ENCODE measurements at regions not wholly inside any gene's neighbourhood (a gene's known extent, or its start where the extent isn't known, plus 50 kb on each side); places are given as distances from the start of the nearest gene placed in this dataset.
"Not testable (repeated sequence)": the region's sequence is repeated elsewhere in the genome, so short reads cannot be mapped to it uniquely, and the experiment has no call there.

- no peak for DNase-seq
These were observed 183.1 kb downstream of the FAM43A start for GRCh38 chr3:194868831-194869230.

GRCh38 chr3:194869482-194870169 is 183.9 kb downstream of the FAM43A start:
- no peak for DNase-seq

GRCh38 chr3:194870394-194871110 is 184.9 kb downstream of the FAM43A start:
- DNase-seq, result no peak

- DNase-seq, result no peak
These were observed 185.6 kb downstream of the FAM43A start for GRCh38 chr3:194871143-194871863.

GRCh38 chr3:194871864-194872668 is 186.4 kb downstream of the FAM43A start:
- DNase-seq, result no peak

GRCh38 chr3:194872669-194872977 is 186.9 kb downstream of the FAM43A start:
- no peak for DNase-seq

GRCh38 chr3:194873474-194873873 is 187.8 kb downstream of the FAM43A start:
- not testable (repeated sequence) for DNase-seq

GRCh38 chr3:194874206-194874605 is 188.5 kb downstream of the FAM43A start:
- DNase-seq, result no peak

- no peak for DNase-seq
These were observed 189.1 kb downstream of the FAM43A start for GRCh38 chr3:194874783-194875182.

GRCh38 chr3:194875581-194876402 is 190.1 kb downstream of the FAM43A start:
- DNase-seq, result no peak

- no peak for DNase-seq
These were observed 190.9 kb downstream of the FAM43A start for GRCh38 chr3:194876403-194877095.

GRCh38 chr3:194877291-194878119 is 191.8 kb downstream of the FAM43A start:
- DNase-seq, result no peak

GRCh38 chr3:194879126-194879877 is 193.6 kb downstream of the FAM43A start:
- no peak for DNase-seq

- no peak for DNase-seq
These were observed 194.6 kb downstream of the FAM43A start for GRCh38 chr3:194879991-194880939.

- DNase-seq, result no peak
These were observed 195.6 kb downstream of the FAM43A start for GRCh38 chr3:194880940-194881925.

GRCh38 chr3:194884649-194885315 is 199.1 kb downstream of the FAM43A start:
- no peak for DNase-seq

- DNase-seq, result no peak
These were observed 200.1 kb downstream of the FAM43A start for GRCh38 chr3:194885766-194886165.

Measured in activated CD4-positive, alpha-beta T cell treated with anti-CD3 and anti-CD28 coated beads, Interleukin-2, amount 50 U/mL, for 1 hour (primary cell).